Muscle layer of colon (tissue), 2 donors: ENCODE measurements at regions not wholly inside any gene's neighbourhood (a gene's known extent, or its start where the extent isn't known, plus 50 kb on each side); places are given as distances from the start of the nearest gene placed in this dataset.
A peak's percentile ranks its signal among the peaks of the same experiment; 100 is the strongest.

ENCODE experiments used
- H3K27ac ChIP-seq: one replicate; pipeline ENCODE4 v1.7.0; 2013; ENCODE audit warnings: low read depth, mild to moderate bottlenecking, low read length, moderate library complexity
- H3K27me3 ChIP-seq, 2 donors: one replicate each; pipeline ENCODE4 v1.7.0; 2013; ENCODE audit warnings: low read length in 2 of 2, mild to moderate bottlenecking in 2 of 2; ENCODE audit not compliant: insufficient read depth in 2 of 2, control insufficient read depth in 1 of 2
- H3K36me3 ChIP-seq: one replicate; pipeline ENCODE4 v1.7.0; 2013; ENCODE audit warnings: mild to moderate bottlenecking, low read length; ENCODE audit not compliant: insufficient read depth
- H3K4me1 ChIP-seq: one replicate; pipeline ENCODE4 v1.7.0; 2013; ENCODE audit warnings: mild to moderate bottlenecking, low read length; ENCODE audit not compliant: insufficient read depth
- H3K4me3 ChIP-seq, 2 donors: one replicate each; pipeline ENCODE4 v1.7.0; 2013; ENCODE audit warnings: low read length in 2 of 2, low read depth in 1 of 2, mild to moderate bottlenecking in 1 of 2, moderate library complexity in 1 of 2
- H3K9ac ChIP-seq: one replicate; pipeline ENCODE4 v1.7.0; 2013; ENCODE audit warnings: low read length
- H3K9me3 ChIP-seq: one replicate; pipeline ENCODE4 v1.7.0; 2013; ENCODE audit warnings: mild to moderate bottlenecking, low read length
- donor health status: abdominal sarcoma.
- donor health status: Adenocarcinoma of cecum.

GRCh38 chr1:207962716-207963426 is 51.9 kb upstream of the CD34 start:
- H3K27me3 ChIP-seq = no peaks in the 10 kb centered on the region
- H3K9ac ChIP-seq = peak overlapping the region; percentile 35
- H3K27ac ChIP-seq = peak overlapping the region; percentile 85

More at GRCh38 chr1:207962716-207963426, 51.9 kb upstream of the CD34 start:
- H3K9me3 ChIP-seq = no peaks in the 10 kb centered on the region
- H3K4me3 ChIP-seq = peak overlapping the region; percentile 22 to 73
- H3K36me3 ChIP-seq = no peaks in the 10 kb centered on the region
- H3K4me1 ChIP-seq = peaks cover 51% of the 10 kb centered on the region
